ENCODE measurements at regions not wholly inside any gene's neighbourhood (a gene's known extent, or its start where the extent isn't known, plus 50 kb on each side); places are given as distances from the start of the nearest gene placed in this dataset.

GRCh38 chr3:163139600-163139999 lies 1643.0 kb downstream of the OTOL1 start:
- Histone ChIP-seq H3K4me3 (ENCODE audit: low read depth, low read length) (no peak overlapping the region), H3K27me3 (ENCODE audit: control insufficient read depth, insufficient read depth, low read length) (no peaks in the 10 kb centered on the region), H3K36me3 (ENCODE audit: control insufficient read depth, insufficient read depth, low read length) (no peaks in the 10 kb centered on the region)
- DNase-seq (ENCODE audit: low read depth) (no peak), FAIRE-seq (no peak)
- TF ChIP-seq CTCF (IDR thresholded peaks at IDR 0.05; ENCODE audit: insufficient read depth, low read length, severe bottlenecking), result no peak

- no peak for TF ChIP-seq CTCF (IDR thresholded peaks at IDR 0.05; ENCODE audit: insufficient read depth, low read length, severe bottlenecking)
- no peak for FAIRE-seq
- no peaks in the 10 kb centered on the region for H3K36me3 ChIP-seq (ENCODE audit: control insufficient read depth, insufficient read depth, low read length)
These were observed 1641.7 kb downstream of the OTOL1 start for GRCh38 chr3:163138258-163138657.

GRCh38 chr3:163132111-163132510 lies 1635.5 kb downstream of the OTOL1 start:
- TF ChIP-seq CTCF (IDR thresholded peaks at IDR 0.05; ENCODE audit: insufficient read depth, low read length, severe bottlenecking), result no peak
- Histone ChIP-seq H3K4me3 (ENCODE audit: low read depth, low read length) (no peak overlapping the region), H3K36me3 (ENCODE audit: control insufficient read depth, insufficient read depth, low read length) (no peaks in the 10 kb centered on the region), H3K27me3 (ENCODE audit: control insufficient read depth, insufficient read depth, low read length) (no peaks in the 10 kb centered on the region)
- DNase-seq (ENCODE audit: low read depth), result no peak
- no peak for FAIRE-seq

More at GRCh38 chr3:163138258-163138657, 1641.7 kb downstream of the OTOL1 start:
- Histone ChIP-seq H3K4me3 (ENCODE audit: low read depth, low read length) (no peak overlapping the region), H3K27me3 (ENCODE audit: control insufficient read depth, insufficient read depth, low read length) (no peaks in the 10 kb centered on the region)
- DNase-seq (ENCODE audit: low read depth), result no peak

GRCh38 chr3:163129287-163129686 lies 1632.7 kb downstream of the OTOL1 start:
- H3K27me3 ChIP-seq (ENCODE audit: control insufficient read depth, insufficient read depth, low read length), result no peaks in the 10 kb centered on the region
- DNase-seq (ENCODE audit: low read depth), result no peak
- H3K36me3 ChIP-seq (ENCODE audit: control insufficient read depth, insufficient read depth, low read length), result no peaks in the 10 kb centered on the region
- no peak for FAIRE-seq
- TF ChIP-seq CTCF (IDR thresholded peaks at IDR 0.05; ENCODE audit: insufficient read depth, low read length, severe bottlenecking), result no peak
- no peak overlapping the region for H3K4me3 ChIP-seq (ENCODE audit: low read depth, low read length)

GRCh38 chr3:163126115-163126514 lies 1629.5 kb downstream of the OTOL1 start:
- Histone ChIP-seq H3K4me3 (ENCODE audit: low read depth, low read length) (no peak overlapping the region), H3K36me3 (ENCODE audit: control insufficient read depth, insufficient read depth, low read length) (no peaks in the 10 kb centered on the region), H3K27me3 (ENCODE audit: control insufficient read depth, insufficient read depth, low read length) (no peaks in the 10 kb centered on the region)
- FAIRE-seq (no peak), DNase-seq (ENCODE audit: low read depth) (no peak)
- TF ChIP-seq CTCF (IDR thresholded peaks at IDR 0.05; ENCODE audit: insufficient read depth, low read length, severe bottlenecking), result no peak
